ENCODE measurements at regions not wholly inside any gene's neighbourhood (a gene's known extent, or its start where the extent isn't known, plus 50 kb on each side); places are given as distances from the start of the nearest gene placed in this dataset.

DNA sequence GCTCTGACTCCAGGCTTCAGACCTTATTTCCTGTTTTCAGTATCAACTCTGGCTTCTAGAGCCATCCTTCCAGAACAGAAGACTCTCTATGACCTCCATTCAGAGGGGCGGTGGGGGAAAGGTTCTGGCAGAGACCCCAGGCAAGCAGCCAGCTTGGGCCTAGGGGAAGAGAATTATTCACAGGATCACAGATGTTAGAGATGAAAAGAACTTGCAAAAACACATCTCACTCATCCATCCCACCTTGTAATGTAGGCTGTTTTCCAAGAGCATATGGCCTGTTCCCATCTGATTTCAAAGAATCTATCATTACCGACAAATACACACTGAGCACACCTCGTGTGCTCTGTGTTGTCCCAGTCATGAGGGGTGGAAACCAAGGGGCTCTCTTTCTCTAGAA lies 131.9 kb downstream of the GRIN2B start:
- intact Hi-C loops (cut with DNase I), result no loop called here
- Histone ChIP-seq H3K36me3 (no peaks in the 10 kb centered on the region), H3K9me3 (no peaks in the 10 kb centered on the region), H3K4me3 (no peak overlapping the region), H3K4me1 (no peaks in the 10 kb centered on the region), H3K27me3 (no peaks in the 10 kb centered on the region), H3K27ac (no peak overlapping the region), H3K9ac (ENCODE audit: low read depth in 2 of 2, low read length in 2 of 2) (no peak overlapping the region)
- no peak for TF ChIP-seq CTCF (IDR thresholded peaks at IDR 0.05)
- no peak for DNase-seq

- no peak overlapping the region for H3K27ac ChIP-seq
- TF ChIP-seq CTCF (IDR thresholded peaks at IDR 0.05), result no peak
- DNase-seq, result no peak
- no peak overlapping the region for H3K9ac ChIP-seq (ENCODE audit: low read depth in 2 of 2, low read length in 2 of 2)
- no peak overlapping the region for H3K4me3 ChIP-seq
- no peaks in the 10 kb centered on the region for H3K9me3 ChIP-seq
- no peaks in the 10 kb centered on the region for H3K27me3 ChIP-seq
- intact Hi-C loops (cut with DNase I), result no loop called here
- H3K4me1 ChIP-seq, result no peaks in the 10 kb centered on the region
- H3K36me3 ChIP-seq, result no peaks in the 10 kb centered on the region
Measured at GRCh38 chr12:13843841-13844240, 137.6 kb downstream of the GRIN2B start.

GRCh38 chr12:13841358-13841757 lies 140.0 kb downstream of the GRIN2B start:
- intact Hi-C loops (cut with DNase I), result no loop called here
- no peak for TF ChIP-seq CTCF (IDR thresholded peaks at IDR 0.05)
- Histone ChIP-seq H3K9ac (ENCODE audit: low read depth in 2 of 2, low read length in 2 of 2) (no peak overlapping the region), H3K9me3 (no peaks in the 10 kb centered on the region), H3K4me1 (no peaks in the 10 kb centered on the region), H3K27me3 (no peaks in the 10 kb centered on the region), H3K4me3 (no peak overlapping the region), H3K36me3 (no peaks in the 10 kb centered on the region), H3K27ac (no peak overlapping the region)
- no peak for DNase-seq

- Histone ChIP-seq H3K27ac (no peak overlapping the region), H3K36me3 (no peaks in the 10 kb centered on the region), H3K4me1 (no peaks in the 10 kb centered on the region), H3K9me3 (no peaks in the 10 kb centered on the region), H3K27me3 (no peaks in the 10 kb centered on the region), H3K9ac (ENCODE audit: low read depth in 2 of 2, low read length in 2 of 2) (no peak overlapping the region), H3K4me3 (no peak overlapping the region)
- TF ChIP-seq CTCF (IDR thresholded peaks at IDR 0.05), result no peak
- intact Hi-C loops (cut with DNase I), result no loop called here
- DNase-seq, result no peak
Measured at GRCh38 chr12:13839365-13840336, 141.8 kb downstream of the GRIN2B start.

DNA sequence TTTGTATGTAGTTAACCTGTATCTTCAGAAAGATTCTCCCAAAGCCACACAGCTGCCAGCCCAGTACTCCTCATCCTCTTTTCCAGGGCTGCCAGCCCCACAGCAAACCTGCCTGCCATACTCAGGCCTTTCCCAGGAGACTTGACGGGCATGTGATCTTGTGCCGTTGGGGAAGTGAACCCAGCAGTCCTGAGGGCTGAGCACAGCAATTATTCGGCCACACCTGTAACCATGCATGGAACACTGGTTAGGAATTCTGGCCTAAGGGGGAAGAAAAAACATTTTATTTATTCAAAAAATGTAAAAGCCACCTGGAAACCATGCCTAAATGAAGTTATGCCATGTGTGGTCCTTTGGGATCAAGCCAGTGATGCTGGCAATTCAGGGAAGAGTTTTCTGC lies 145.3 kb downstream of the GRIN2B start:
- TF ChIP-seq CTCF (IDR thresholded peaks at IDR 0.05), result no peak
- H3K27me3 ChIP-seq, result no peaks in the 10 kb centered on the region
- no peak overlapping the region for H3K4me3 ChIP-seq
- intact Hi-C loops (cut with DNase I), result no loop called here
- no peaks in the 10 kb centered on the region for H3K4me1 ChIP-seq
- no peak for DNase-seq
- no peaks in the 10 kb centered on the region for H3K9me3 ChIP-seq
- H3K9ac ChIP-seq (ENCODE audit: low read depth in 2 of 2, low read length in 2 of 2), result no peak overlapping the region
- no peaks in the 10 kb centered on the region for H3K36me3 ChIP-seq
- no peak overlapping the region for H3K27ac ChIP-seq

All from colonic mucosa (tissue), 4 donors.